ENCODE measurements at regions not wholly inside any gene's neighbourhood (a gene's known extent, or its start where the extent isn't known, plus 50 kb on each side); places are given as distances from the start of the nearest gene placed in this dataset.

- no peaks in the 10 kb centered on the region for H3K79me2 ChIP-seq (ENCODE audit: control insufficient read depth, insufficient read depth, low read length)
- H3K36me3 ChIP-seq (ENCODE audit: control insufficient read depth, insufficient read depth, low read length), result no peaks in the 10 kb centered on the region
- TF ChIP-seq CTCF (conservative IDR thresholded peaks at IDR 0.05 in 1 of 2, IDR thresholded peaks at IDR 0.05 in 1 of 2; ENCODE audit: low read depth in 1 of 2, low read length in 2 of 2) (no peak), EZH2 (IDR thresholded peaks at IDR 0.05; ENCODE audit: low read length, missing control alignments) (no peak)
- H3K27ac ChIP-seq (ENCODE audit: insufficient read depth, low read length), result no peak overlapping the region
- H3K4me3 ChIP-seq (replicated peaks in 1 of 4; ENCODE audit: control extremely low read depth in 1 of 4, insufficient read depth in 1 of 4, low read depth in 3 of 4, low read length in 4 of 4), result no peak overlapping the region
- no peaks in the 10 kb centered on the region for H4K20me1 ChIP-seq (ENCODE audit: control insufficient read depth, extremely low read depth, insufficient read depth, low read length)
- no peaks in the 10 kb centered on the region for H3K27me3 ChIP-seq (ENCODE audit: control insufficient read depth, insufficient read depth, low read length)
- H3K4me2 ChIP-seq (ENCODE audit: extremely low read depth, insufficient read depth, low read length), result no peak overlapping the region
- no peaks in the 10 kb centered on the region for H3K9me3 ChIP-seq (ENCODE audit: control insufficient read depth, insufficient read depth, low read depth, low read length)
- no peaks in the 10 kb centered on the region for H3K4me1 ChIP-seq (ENCODE audit: control insufficient read depth, extremely low read depth, insufficient read depth, low read length)
- H2AFZ ChIP-seq (ENCODE audit: low read length), result no peak overlapping the region
- DNase-seq (ENCODE audit: low read depth in 2 of 2), result peak; percentile 2 to 94
- H3K9ac ChIP-seq (ENCODE audit: insufficient read depth, low read length), result no peak overlapping the region
Measured at GRCh38 chr10:93160829-93161228, 87.1 kb downstream of the CYP26A1 start.

- H2AFZ ChIP-seq (ENCODE audit: low read length), result no peak overlapping the region
- no peaks in the 10 kb centered on the region for H3K79me2 ChIP-seq (ENCODE audit: control insufficient read depth, insufficient read depth, low read length)
- H3K27me3 ChIP-seq (ENCODE audit: control insufficient read depth, insufficient read depth, low read length), result no peaks in the 10 kb centered on the region
- H3K27ac ChIP-seq (ENCODE audit: insufficient read depth, low read length), result no peak overlapping the region
- no peak overlapping the region for H3K9ac ChIP-seq (ENCODE audit: insufficient read depth, low read length)
- no peak overlapping the region for H3K4me2 ChIP-seq (ENCODE audit: extremely low read depth, insufficient read depth, low read length)
- peak in 1 of 2 donors; percentile 70 for DNase-seq (ENCODE audit: low read depth in 2 of 2)
- TF ChIP-seq CTCF (conservative IDR thresholded peaks at IDR 0.05 in 1 of 2, IDR thresholded peaks at IDR 0.05 in 1 of 2; ENCODE audit: low read depth in 1 of 2, low read length in 2 of 2), result no peak
- no peak for TF ChIP-seq EZH2 (IDR thresholded peaks at IDR 0.05; ENCODE audit: low read length, missing control alignments)
- H3K4me1 ChIP-seq (ENCODE audit: control insufficient read depth, extremely low read depth, insufficient read depth, low read length), result no peaks in the 10 kb centered on the region
- H4K20me1 ChIP-seq (ENCODE audit: control insufficient read depth, extremely low read depth, insufficient read depth, low read length), result no peaks in the 10 kb centered on the region
- no peaks in the 10 kb centered on the region for H3K9me3 ChIP-seq (ENCODE audit: control insufficient read depth, insufficient read depth, low read depth, low read length)
- no peak overlapping the region for H3K4me3 ChIP-seq (replicated peaks in 1 of 4; ENCODE audit: control extremely low read depth in 1 of 4, insufficient read depth in 1 of 4, low read depth in 3 of 4, low read length in 4 of 4)
- H3K36me3 ChIP-seq (ENCODE audit: control insufficient read depth, insufficient read depth, low read length), result no peaks in the 10 kb centered on the region
Measured at GRCh38 chr10:93165367-93165766, 91.7 kb downstream of the CYP26A1 start.

- Histone ChIP-seq H3K36me3 (ENCODE audit: control insufficient read depth, insufficient read depth, low read length) (no peaks in the 10 kb centered on the region), H3K27ac (ENCODE audit: insufficient read depth, low read length) (no peak overlapping the region), H3K4me1 (ENCODE audit: control insufficient read depth, extremely low read depth, insufficient read depth, low read length) (no peaks in the 10 kb centered on the region), H2AFZ (ENCODE audit: low read length) (no peak overlapping the region), H3K4me3 (replicated peaks in 1 of 4; ENCODE audit: control extremely low read depth in 1 of 4, insufficient read depth in 1 of 4, low read depth in 3 of 4, low read length in 4 of 4) (no peak overlapping the region), H3K9ac (ENCODE audit: insufficient read depth, low read length) (no peak overlapping the region), H3K27me3 (ENCODE audit: control insufficient read depth, insufficient read depth, low read length) (no peaks in the 10 kb centered on the region), H3K79me2 (ENCODE audit: control insufficient read depth, insufficient read depth, low read length) (no peaks in the 10 kb centered on the region), H3K9me3 (ENCODE audit: control insufficient read depth, insufficient read depth, low read depth, low read length) (no peaks in the 10 kb centered on the region), H4K20me1 (ENCODE audit: control insufficient read depth, extremely low read depth, insufficient read depth, low read length) (no peaks in the 10 kb centered on the region), H3K4me2 (ENCODE audit: extremely low read depth, insufficient read depth, low read length) (no peak overlapping the region)
- DNase-seq (ENCODE audit: low read depth in 2 of 2), result no peak
- TF ChIP-seq CTCF (conservative IDR thresholded peaks at IDR 0.05 in 1 of 2, IDR thresholded peaks at IDR 0.05 in 1 of 2; ENCODE audit: low read depth in 1 of 2, low read length in 2 of 2), result no peak
- TF ChIP-seq EZH2 (IDR thresholded peaks at IDR 0.05; ENCODE audit: low read length, missing control alignments), result no peak
Measured at GRCh38 chr10:93166134-93166533, 92.4 kb downstream of the CYP26A1 start.
